Astrocyte (in vitro differentiated cells and primary cell): ENCODE measurements at regions not wholly inside any gene's neighbourhood (a gene's known extent, or its start where the extent isn't known, plus 50 kb on each side); places are given as distances from the start of the nearest gene placed in this dataset.

ENCODE experiments used
- DNase-seq: peaks from one replicate; pipeline ENCODE4 v3.0.0-alpha.2; 2010; ENCODE audit warnings: low read depth
- FAIRE-seq: peaks from 2 replicates; lab custom pipeline; 2011; peaks lifted over from hg19 to GRCh38; lab: Jason Lieb, UNC
- H2AFZ ChIP-seq: 2 replicates; pipeline ENCODE4 v1.6.0; 2012; ENCODE audit warnings: low read depth, low read length, inconsistent platforms
- H3K27ac ChIP-seq: 2 replicates; pipeline ENCODE4 v1.5.1; 2011; ENCODE audit warnings: low read depth, low read length, inconsistent platforms
- H3K27me3 ChIP-seq: 2 replicates; pipeline ENCODE4 v1.6.0; 2011; ENCODE audit warnings: low read length, inconsistent platforms; ENCODE audit not compliant: insufficient read depth
- H3K36me3 ChIP-seq: 2 replicates; pipeline ENCODE4 v1.5.1; 2011; ENCODE audit warnings: low read length, inconsistent platforms; ENCODE audit not compliant: insufficient read depth
- H3K4me1 ChIP-seq: 2 replicates; pipeline ENCODE4 v1.5.1; 2011; ENCODE audit warnings: low read length, inconsistent platforms; ENCODE audit not compliant: insufficient read depth
- H3K4me2 ChIP-seq: 2 replicates; pipeline ENCODE4 v1.6.0; 2012; ENCODE audit warnings: low read length, inconsistent platforms
- H3K4me3 ChIP-seq: 2 replicates; pipeline ENCODE4 v1.5.1; 2011; ENCODE audit warnings: low read depth, mild to moderate bottlenecking, low read length, inconsistent platforms; ENCODE audit not compliant: insufficient read depth
- H3K79me2 ChIP-seq: 2 replicates; pipeline ENCODE4 v1.6.0; 2012; ENCODE audit warnings: mild to moderate bottlenecking, low read length, inconsistent platforms; ENCODE audit not compliant: insufficient read depth
- H3K9ac ChIP-seq: 2 replicates; pipeline ENCODE4 v1.6.0; 2012; ENCODE audit warnings: mild to moderate bottlenecking, low read length, inconsistent platforms
- H3K9me3 ChIP-seq: 2 replicates; pipeline ENCODE4 v1.5.1; 2012; ENCODE audit warnings: low read depth, mild to moderate bottlenecking, low read length, inconsistent platforms; ENCODE audit not compliant: insufficient read depth
- H4K20me1 ChIP-seq: 2 replicates; pipeline ENCODE4 v1.6.0; 2012; ENCODE audit warnings: low read length, inconsistent platforms; ENCODE audit not compliant: insufficient read depth
- H3K27ac Mint-ChIP-seq: one replicate; pipeline ENCODE4 v1.8.0; 2021; ENCODE audit warnings: mild to moderate bottlenecking, mixed read lengths; ENCODE audit not compliant: unreplicated experiment
- H3K27me3 Mint-ChIP-seq: one replicate; pipeline ENCODE4 v1.8.0; 2021; ENCODE audit warnings: low read depth, mixed read lengths; ENCODE audit not compliant: unreplicated experiment
- H3K36me3 Mint-ChIP-seq: one replicate; pipeline ENCODE4 v1.8.0; 2021; ENCODE audit warnings: low read depth, mixed read lengths; ENCODE audit not compliant: unreplicated experiment
- H3K4me1 Mint-ChIP-seq: one replicate; pipeline ENCODE4 v1.8.0; 2021; ENCODE audit warnings: low read depth, mixed read lengths; ENCODE audit not compliant: unreplicated experiment
- H3K4me3 Mint-ChIP-seq: one replicate; pipeline ENCODE4 v1.8.0; 2021; ENCODE audit warnings: mild to moderate bottlenecking, moderate library complexity, mixed read lengths; ENCODE audit not compliant: unreplicated experiment
- H3K9me3 Mint-ChIP-seq: one replicate; pipeline ENCODE4 v1.8.0; 2021; ENCODE audit warnings: mild to moderate bottlenecking, mixed read lengths; ENCODE audit not compliant: unreplicated experiment
- EZH2 ChIP-seq: IDR thresholded peaks from 2 replicates; pipeline ENCODE4 v1.6.1; 2012; ENCODE audit warnings: mild to moderate bottlenecking, low read length, inconsistent platforms; ENCODE audit not compliant: insufficient read depth
- TF ChIP-seq, protein P1 (sequence below): IDR thresholded peaks from 2 replicates; pipeline ENCODE4 v1.5.1; 2011; ENCODE audit warnings: low read depth, mild to moderate bottlenecking, inconsistent platforms, low read length, moderate library complexity; ENCODE audit not compliant: insufficient read depth

- Mint-ChIP-seq H3K36me3 (no peaks in the 10 kb centered on the region), H3K4me1 (peaks cover 9% of the 10 kb centered on the region), H3K4me3 (no peak overlapping the region), H3K27me3 (no peaks in the 10 kb centered on the region), H3K9me3 (peaks cover 6% of the 10 kb centered on the region), H3K27ac (peak overlapping the region; percentile 19)
- peak; percentile 32 for DNase-seq
- H3K9me3 ChIP-seq = no peaks in the 10 kb centered on the region
- peak overlapping the region; percentile 19 for H3K27ac ChIP-seq
- H3K4me1 ChIP-seq = no peaks in the 10 kb centered on the region
- peak overlapping the region; percentile 24 for H2AFZ ChIP-seq
- H4K20me1 ChIP-seq = no peaks in the 10 kb centered on the region
- H3K4me3 ChIP-seq = no peak overlapping the region
- no peak overlapping the region for H3K9ac ChIP-seq
- H3K79me2 ChIP-seq = no peaks in the 10 kb centered on the region
- no peak for TF ChIP-seq EZH2
- TF ChIP-seq, protein P1, sequence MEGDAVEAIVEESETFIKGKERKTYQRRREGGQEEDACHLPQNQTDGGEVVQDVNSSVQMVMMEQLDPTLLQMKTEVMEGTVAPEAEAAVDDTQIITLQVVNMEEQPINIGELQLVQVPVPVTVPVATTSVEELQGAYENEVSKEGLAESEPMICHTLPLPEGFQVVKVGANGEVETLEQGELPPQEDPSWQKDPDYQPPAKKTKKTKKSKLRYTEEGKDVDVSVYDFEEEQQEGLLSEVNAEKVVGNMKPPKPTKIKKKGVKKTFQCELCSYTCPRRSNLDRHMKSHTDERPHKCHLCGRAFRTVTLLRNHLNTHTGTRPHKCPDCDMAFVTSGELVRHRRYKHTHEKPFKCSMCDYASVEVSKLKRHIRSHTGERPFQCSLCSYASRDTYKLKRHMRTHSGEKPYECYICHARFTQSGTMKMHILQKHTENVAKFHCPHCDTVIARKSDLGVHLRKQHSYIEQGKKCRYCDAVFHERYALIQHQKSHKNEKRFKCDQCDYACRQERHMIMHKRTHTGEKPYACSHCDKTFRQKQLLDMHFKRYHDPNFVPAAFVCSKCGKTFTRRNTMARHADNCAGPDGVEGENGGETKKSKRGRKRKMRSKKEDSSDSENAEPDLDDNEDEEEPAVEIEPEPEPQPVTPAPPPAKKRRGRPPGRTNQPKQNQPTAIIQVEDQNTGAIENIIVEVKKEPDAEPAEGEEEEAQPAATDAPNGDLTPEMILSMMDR = no peak
- H3K4me2 ChIP-seq = peak overlapping the region; percentile 17
- H3K27me3 ChIP-seq = no peaks in the 10 kb centered on the region
- H3K36me3 ChIP-seq = no peaks in the 10 kb centered on the region
- no peak for FAIRE-seq
Measured at GRCh38 chr4:137421796-137422195, 110.5 kb downstream of the PCDH18 start.

DNA sequence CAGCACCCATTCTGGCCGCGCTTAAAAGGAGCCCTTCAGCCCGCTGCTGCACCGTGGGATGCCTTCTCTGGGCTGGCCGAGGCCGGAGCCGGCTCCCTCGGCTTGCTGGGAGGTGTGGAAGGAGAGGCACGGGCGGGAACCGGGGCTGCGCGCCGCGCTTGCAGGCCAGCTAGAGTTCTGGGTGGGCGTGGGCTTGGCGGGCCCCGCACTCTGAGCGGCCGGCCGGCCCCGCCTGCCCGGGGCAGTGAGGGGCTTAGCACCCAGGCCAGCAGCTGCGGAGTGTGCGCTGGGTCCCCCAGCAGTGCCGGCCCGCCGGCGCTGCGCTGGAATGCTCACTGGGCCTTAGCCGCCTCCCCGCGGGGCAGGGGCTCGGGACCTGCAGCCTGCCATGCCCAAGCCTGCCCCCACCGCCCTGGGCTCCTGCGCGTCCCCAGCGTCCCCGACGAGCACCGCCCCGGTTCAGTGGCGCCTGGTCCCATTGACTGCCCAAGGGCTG, 111.3 kb downstream of the PCDH18 start:
- no peak overlapping the region for H3K9ac ChIP-seq
- no peaks in the 10 kb centered on the region for H3K27me3 ChIP-seq
- Mint-ChIP-seq H3K4me1 (peaks cover 10% of the 10 kb centered on the region), H3K9me3 (peaks cover 6% of the 10 kb centered on the region), H3K4me3 (no peak overlapping the region), H3K36me3 (no peaks in the 10 kb centered on the region), H3K27me3 (no peaks in the 10 kb centered on the region), H3K27ac (no peak overlapping the region)
- no peak for TF ChIP-seq EZH2
- TF ChIP-seq, protein P1 = no peak
- no peak for FAIRE-seq
- H3K4me2 ChIP-seq = no peak overlapping the region
- DNase-seq = no peak
- no peak overlapping the region for H3K27ac ChIP-seq
- H3K4me3 ChIP-seq = no peak overlapping the region
- H3K79me2 ChIP-seq = no peaks in the 10 kb centered on the region
- H2AFZ ChIP-seq = no peak overlapping the region
- no peaks in the 10 kb centered on the region for H3K9me3 ChIP-seq
- no peaks in the 10 kb centered on the region for H3K36me3 ChIP-seq
- H4K20me1 ChIP-seq = no peaks in the 10 kb centered on the region
- H3K4me1 ChIP-seq = no peaks in the 10 kb centered on the region

- Mint-ChIP-seq H3K27ac (no peak overlapping the region), H3K36me3 (no peaks in the 10 kb centered on the region)
- FAIRE-seq = no peak
Measured at GRCh38 chr4:137417676-137418075, 114.6 kb downstream of the PCDH18 start.

More at GRCh38 chr4:137417676-137418075, 114.6 kb downstream of the PCDH18 start:
- Histone ChIP-seq H4K20me1 (no peaks in the 10 kb centered on the region), H3K9ac (no peak overlapping the region), H3K27me3 (no peaks in the 10 kb centered on the region), H3K4me2 (no peak overlapping the region), H3K4me1 (no peaks in the 10 kb centered on the region), H3K36me3 (no peaks in the 10 kb centered on the region), H3K79me2 (no peaks in the 10 kb centered on the region), H3K27ac (no peak overlapping the region), H3K4me3 (no peak overlapping the region), H3K9me3 (no peaks in the 10 kb centered on the region), H2AFZ (no peak overlapping the region)
- Mint-ChIP-seq H3K27me3 (peaks cover 2% of the 10 kb centered on the region), H3K9me3 (peaks cover 5% of the 10 kb centered on the region), H3K4me1 (peaks cover 11% of the 10 kb centered on the region), H3K4me3 (no peak overlapping the region)
- TF ChIP-seq EZH2 = no peak
- TF ChIP-seq, protein P1 = no peak
- no peak for DNase-seq
